Uterus (tissue), 2 donors: ENCODE measurements at regions not wholly inside any gene's neighbourhood (a gene's known extent, or its start where the extent isn't known, plus 50 kb on each side); places are given as distances from the start of the nearest gene placed in this dataset.

ENCODE experiments used
- CTCF ChIP-seq, 4 experiments: fragments of 200-600 bp in 2 of 4; fragments of 450-650 bp in 2 of 4; sonication (generic) in 2 of 4; IDR thresholded peaks; one replicate each; pipeline ENCODE4 v1.5.1; 2016 to 2019; ENCODE audit warnings: antibody characterized with exemption in 4 of 4, mild to moderate bottlenecking in 2 of 4, moderate library complexity in 1 of 4
- POLR2A ChIP-seq, 2 donors: fragments of 450-650 bp; IDR thresholded peaks; one replicate each; pipeline ENCODE4 v1.6.1; 2016; ENCODE audit warnings: antibody characterized with exemption in 2 of 2, mild to moderate bottlenecking in 1 of 2, moderate library complexity in 1 of 2

- TF ChIP-seq CTCF (IDR thresholded peaks at IDR 0.05) (no peak), POLR2A (IDR thresholded peaks at IDR 0.05) (no peak)
Observed at GRCh38 chr6:44004625-44005506, 122.4 kb downstream of the MRPL14 start.
